ENCODE measurements at regions not wholly inside any gene's neighbourhood (a gene's known extent, or its start where the extent isn't known, plus 50 kb on each side); places are given as distances from the start of the nearest gene placed in this dataset.

GRCh38 chr5:2829239-2829638 is 77.8 kb upstream of the IRX2 start:
- intact Hi-C loops (cut with micrococcal nuclease), result no loop called here
- no peak for ATAC-seq
- no peaks in the 10 kb centered on the region for H3K4me1 ChIP-seq (ENCODE audit: insufficient read depth, low read length)

DNA sequence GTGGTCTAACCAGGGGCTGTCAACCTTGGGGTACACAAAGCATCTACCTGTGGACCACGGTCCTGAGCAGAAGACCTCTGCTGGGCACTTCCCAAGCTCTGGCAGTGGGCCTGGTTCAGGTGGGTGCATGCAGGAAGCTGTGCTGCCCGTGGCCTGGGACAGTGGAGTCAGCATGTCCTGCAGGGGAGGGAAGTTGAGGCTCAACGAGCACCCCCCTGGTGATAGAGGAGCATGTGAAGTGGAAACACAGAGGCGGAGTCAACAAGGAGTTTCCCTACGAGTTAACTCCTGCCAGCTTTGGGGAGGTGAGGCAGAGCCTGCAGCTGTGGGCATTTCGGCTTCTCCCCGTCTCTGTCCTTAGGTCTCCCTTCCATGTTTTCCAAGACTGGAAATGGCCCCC is 67.5 kb upstream of the IRX2 start:
- no TSS peak for BruUV-seq (replicated peaks)
- Histone ChIP-seq H4K20me1 (ENCODE audit: low read length) (no peaks in the 10 kb centered on the region), H2AFZ (ENCODE audit: low read length) (no peak overlapping the region), H3K4me2 (ENCODE audit: low read length) (no peak overlapping the region), H3K4me3 (ENCODE audit: low read length) (no peak overlapping the region), H3K27me3 (ENCODE audit: low read length) (peaks cover 84% of the 10 kb centered on the region), H3K36me3 (ENCODE audit: low read depth, low read length) (no peaks in the 10 kb centered on the region), H3K4me1 (ENCODE audit: insufficient read depth, low read length) (no peaks in the 10 kb centered on the region), H3K27ac (ENCODE audit: low read length) (no peak overlapping the region), H3K79me2 (ENCODE audit: low read length) (no peaks in the 10 kb centered on the region), H3K9ac (ENCODE audit: low read length) (no peak overlapping the region), H3K9me3 (ENCODE audit: low read length) (no peaks in the 10 kb centered on the region; the same call in 1 of the 2 replicates), H3F3A (ENCODE audit: low read length, unreplicated experiment) (no peaks in the 10 kb centered on the region), H3K9me2 (replicated peaks; ENCODE audit: low read length) (no peaks in the 10 kb centered on the region)
- POLR2A ChIA-PET (ENCODE audit: unreplicated experiment), result no interaction called here
- TF ChIP-seq, protein P1, sequence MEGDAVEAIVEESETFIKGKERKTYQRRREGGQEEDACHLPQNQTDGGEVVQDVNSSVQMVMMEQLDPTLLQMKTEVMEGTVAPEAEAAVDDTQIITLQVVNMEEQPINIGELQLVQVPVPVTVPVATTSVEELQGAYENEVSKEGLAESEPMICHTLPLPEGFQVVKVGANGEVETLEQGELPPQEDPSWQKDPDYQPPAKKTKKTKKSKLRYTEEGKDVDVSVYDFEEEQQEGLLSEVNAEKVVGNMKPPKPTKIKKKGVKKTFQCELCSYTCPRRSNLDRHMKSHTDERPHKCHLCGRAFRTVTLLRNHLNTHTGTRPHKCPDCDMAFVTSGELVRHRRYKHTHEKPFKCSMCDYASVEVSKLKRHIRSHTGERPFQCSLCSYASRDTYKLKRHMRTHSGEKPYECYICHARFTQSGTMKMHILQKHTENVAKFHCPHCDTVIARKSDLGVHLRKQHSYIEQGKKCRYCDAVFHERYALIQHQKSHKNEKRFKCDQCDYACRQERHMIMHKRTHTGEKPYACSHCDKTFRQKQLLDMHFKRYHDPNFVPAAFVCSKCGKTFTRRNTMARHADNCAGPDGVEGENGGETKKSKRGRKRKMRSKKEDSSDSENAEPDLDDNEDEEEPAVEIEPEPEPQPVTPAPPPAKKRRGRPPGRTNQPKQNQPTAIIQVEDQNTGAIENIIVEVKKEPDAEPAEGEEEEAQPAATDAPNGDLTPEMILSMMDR (conservative IDR thresholded peaks at IDR 0.05; ENCODE audit: low read depth, low read length), result no peak
- TF ChIP-seq EZH2phosphoT487 (IDR thresholded peaks at IDR 0.05; ENCODE audit: borderline replicate concordance, low read length) (no peak), EZH2 (IDR thresholded peaks at IDR 0.05; ENCODE audit: low read length, unreplicated experiment) (no peak)
- intact Hi-C loops (cut with micrococcal nuclease), result no loop called here
- ATAC-seq (no peak), DNase-seq (no peak)
- CTCF ChIA-PET, result no interaction called here

More at GRCh38 chr5:2829239-2829638, 77.8 kb upstream of the IRX2 start:
- Histone ChIP-seq H3K27me3 (ENCODE audit: low read length) (peaks cover 61% of the 10 kb centered on the region), H4K20me1 (ENCODE audit: low read length) (no peaks in the 10 kb centered on the region), H3K4me3 (ENCODE audit: low read length) (no peak overlapping the region), H3K27ac (ENCODE audit: low read length) (no peak overlapping the region), H2AFZ (ENCODE audit: low read length) (no peak overlapping the region), H3K9me2 (replicated peaks; ENCODE audit: low read length) (no peaks in the 10 kb centered on the region), H3K36me3 (ENCODE audit: low read depth, low read length) (no peaks in the 10 kb centered on the region), H3F3A (ENCODE audit: low read length, unreplicated experiment) (no peaks in the 10 kb centered on the region), H3K79me2 (ENCODE audit: low read length) (no peaks in the 10 kb centered on the region), H3K4me2 (ENCODE audit: low read length) (no peak overlapping the region), H3K9ac (ENCODE audit: low read length) (no peak overlapping the region), H3K9me3 (ENCODE audit: low read length) (no peaks in the 10 kb centered on the region)
- ChIA-PET CTCF (no interaction called here), POLR2A (ENCODE audit: unreplicated experiment) (no interaction called here)
- BruUV-seq (replicated peaks), result no TSS peak
- no peak for DNase-seq
- TF ChIP-seq EZH2phosphoT487 (IDR thresholded peaks at IDR 0.05; ENCODE audit: borderline replicate concordance, low read length) (no peak), EZH2 (IDR thresholded peaks at IDR 0.05; ENCODE audit: low read length, unreplicated experiment) (no peak)
- TF ChIP-seq, protein P1 (conservative IDR thresholded peaks at IDR 0.05; ENCODE audit: low read depth, low read length), result no peak

DNA sequence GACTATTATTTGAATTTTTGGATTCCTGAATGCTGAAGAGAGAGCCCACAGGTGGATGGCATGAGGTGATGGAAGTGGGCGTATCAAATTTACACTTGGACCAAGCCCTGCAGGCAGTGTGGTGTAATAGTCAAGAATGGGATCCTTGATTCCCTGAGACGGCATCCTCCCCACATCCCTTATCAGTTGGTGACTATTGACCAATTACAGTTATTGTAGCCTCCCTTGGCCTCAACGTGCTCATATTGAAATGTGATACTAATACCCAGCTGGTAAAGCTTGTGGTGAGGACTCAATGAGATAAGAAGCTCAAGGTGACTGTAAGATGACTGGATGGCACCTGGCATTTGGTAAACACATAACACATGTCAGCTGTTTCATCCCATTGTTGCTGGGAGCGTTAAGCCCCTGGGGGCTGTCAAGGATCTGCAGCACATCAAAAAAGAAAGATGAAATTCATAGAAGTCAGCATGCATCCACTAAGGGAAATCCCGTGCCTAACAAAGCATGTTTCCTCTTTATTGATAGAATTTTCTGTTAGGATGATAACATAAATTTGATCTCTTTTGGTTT is 65.6 kb upstream of the IRX2 start:
- H3K4me3 ChIP-seq (ENCODE audit: low read length), result no peak overlapping the region
- H3K4me1 ChIP-seq (ENCODE audit: insufficient read depth, low read length), result no peaks in the 10 kb centered on the region
- no peaks in the 10 kb centered on the region for H3F3A ChIP-seq (ENCODE audit: low read length, unreplicated experiment)
- H4K20me1 ChIP-seq (ENCODE audit: low read length), result no peaks in the 10 kb centered on the region
- no peaks in the 10 kb centered on the region for H3K9me2 ChIP-seq (replicated peaks; ENCODE audit: low read length)
- ATAC-seq (no peak), DNase-seq (no peak)
- no peaks in the 10 kb centered on the region for H3K79me2 ChIP-seq (ENCODE audit: low read length)
- H3K27me3 ChIP-seq (ENCODE audit: low read length), result peaks cover 86% of the 10 kb centered on the region
- H2AFZ ChIP-seq (ENCODE audit: low read length), result no peak overlapping the region
- no peak overlapping the region for H3K4me2 ChIP-seq (ENCODE audit: low read length)
- TF ChIP-seq EZH2phosphoT487 (IDR thresholded peaks at IDR 0.05; ENCODE audit: borderline replicate concordance, low read length), result no peak
- no peak for TF ChIP-seq EZH2 (IDR thresholded peaks at IDR 0.05; ENCODE audit: low read length, unreplicated experiment)
- TF ChIP-seq, protein P1 (conservative IDR thresholded peaks at IDR 0.05; ENCODE audit: low read depth, low read length), result no peak
- H3K9me3 ChIP-seq (ENCODE audit: low read length), result no peaks in the 10 kb centered on the region; the same call in 1 of the 2 replicates
- H3K9ac ChIP-seq (ENCODE audit: low read length), result no peak overlapping the region
- POLR2A ChIA-PET (ENCODE audit: unreplicated experiment), result no interaction called here
- intact Hi-C loops (cut with micrococcal nuclease), result no loop called here
- no peaks in the 10 kb centered on the region for H3K36me3 ChIP-seq (ENCODE audit: low read depth, low read length)
- no peak overlapping the region for H3K27ac ChIP-seq (ENCODE audit: low read length)
- CTCF ChIA-PET, result no interaction called here
- BruUV-seq (replicated peaks), result no TSS peak
